Glutamatergic neuron (in vitro differentiated cells): ENCODE measurements at regions not wholly inside any gene's neighbourhood (a gene's known extent, or its start where the extent isn't known, plus 50 kb on each side); places are given as distances from the start of the nearest gene placed in this dataset.
"Not testable (repeated sequence)": the region's sequence is repeated elsewhere in the genome, so short reads cannot be mapped to it uniquely, and the experiment has no call there.

Experiments used
- DNase-seq: peaks from one replicate; pipeline ENCODE4 v3.0.0; 2022
- H3K27ac Mint-ChIP-seq: one replicate; pipeline ENCODE4 v1.8.0; 2020; ENCODE audit warnings: mild to moderate bottlenecking, mixed read lengths, inconsistent platforms; ENCODE audit not compliant: unreplicated experiment
- H3K27me3 Mint-ChIP-seq: one replicate; pipeline ENCODE4 v1.8.0; 2020; ENCODE audit warnings: mild to moderate bottlenecking, moderate library complexity, mixed read lengths, inconsistent platforms; ENCODE audit not compliant: unreplicated experiment
- H3K36me3 Mint-ChIP-seq: one replicate; pipeline ENCODE4 v1.8.0; 2020; ENCODE audit warnings: mild to moderate bottlenecking, mixed read lengths, inconsistent platforms; ENCODE audit not compliant: unreplicated experiment
- H3K4me1 Mint-ChIP-seq: one replicate; pipeline ENCODE4 v1.8.0; 2020; ENCODE audit warnings: mild to moderate bottlenecking, low read depth, mixed read lengths, inconsistent platforms; ENCODE audit not compliant: unreplicated experiment
- H3K4me3 Mint-ChIP-seq: one replicate; pipeline ENCODE4 v1.8.0; 2020; ENCODE audit warnings: mild to moderate bottlenecking, mixed read lengths, inconsistent platforms; ENCODE audit not compliant: unreplicated experiment
- H3K9me3 Mint-ChIP-seq: one replicate; pipeline ENCODE4 v1.8.0; 2020; ENCODE audit warnings: mild to moderate bottlenecking, moderate library complexity, mixed read lengths, inconsistent platforms; ENCODE audit not compliant: unreplicated experiment
- CTCF ChIP-seq: fragments of 200-600 bp; sonication (generic); IDR thresholded peaks from one replicate; pipeline ENCODE4 v1.5.0; 2021; ENCODE audit not compliant: partially characterized antibody, unreplicated experiment

DNA sequence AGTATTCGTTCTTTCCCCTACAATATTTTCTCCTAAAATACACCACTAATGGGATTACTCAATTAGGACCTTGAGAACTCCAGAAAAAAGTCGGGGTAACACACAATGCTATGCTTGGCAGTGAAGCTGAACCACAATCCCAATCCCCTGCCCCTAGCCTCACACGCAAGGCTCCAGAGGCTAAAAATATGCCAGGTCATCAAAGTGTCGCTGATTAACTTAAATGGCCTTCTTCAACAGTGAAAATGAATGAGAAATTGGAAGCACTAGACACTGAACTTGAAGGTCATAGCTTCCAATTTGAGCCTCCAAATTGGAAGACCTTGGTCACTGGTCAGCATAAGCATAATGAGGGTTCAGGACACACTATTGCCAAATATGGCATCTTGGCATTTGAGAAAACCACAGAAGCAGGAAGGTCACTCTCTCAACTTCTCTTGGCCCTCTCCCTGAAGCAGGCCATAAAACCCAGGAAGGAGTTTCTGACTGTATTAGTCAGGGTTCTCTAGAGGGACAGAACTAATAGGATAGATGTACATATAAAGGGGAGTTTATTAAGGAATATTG is 86.0 kb upstream of the SATB2 start:
- H3K4me1 Mint-ChIP-seq = no peaks in the 10 kb centered on the region
- no peak overlapping the region for H3K4me3 Mint-ChIP-seq
- H3K36me3 Mint-ChIP-seq = no peaks in the 10 kb centered on the region
- no peak overlapping the region for H3K27ac Mint-ChIP-seq
- no peaks in the 10 kb centered on the region for H3K27me3 Mint-ChIP-seq
- TF ChIP-seq CTCF = no peak
- DNase-seq = no peak
- H3K9me3 Mint-ChIP-seq = no peaks in the 10 kb centered on the region

GRCh38 chr2:199535445-199536177 is 77.9 kb upstream of the SATB2 start:
- H3K4me3 Mint-ChIP-seq = no peak overlapping the region
- H3K36me3 Mint-ChIP-seq = no peaks in the 10 kb centered on the region
- H3K27me3 Mint-ChIP-seq = no peaks in the 10 kb centered on the region
- H3K4me1 Mint-ChIP-seq = no peaks in the 10 kb centered on the region
- H3K9me3 Mint-ChIP-seq = no peaks in the 10 kb centered on the region
- TF ChIP-seq CTCF = no peak
- H3K27ac Mint-ChIP-seq = no peak overlapping the region
- no peak for DNase-seq

GRCh38 chr2:199533873-199534272 is 76.1 kb upstream of the SATB2 start:
- H3K36me3 Mint-ChIP-seq, H3K9me3 Mint-ChIP-seq, H3K4me1 Mint-ChIP-seq, H3K4me3 Mint-ChIP-seq, DNase-seq, H3K27ac Mint-ChIP-seq, H3K27me3 Mint-ChIP-seq: not testable (repeated sequence)

DNA sequence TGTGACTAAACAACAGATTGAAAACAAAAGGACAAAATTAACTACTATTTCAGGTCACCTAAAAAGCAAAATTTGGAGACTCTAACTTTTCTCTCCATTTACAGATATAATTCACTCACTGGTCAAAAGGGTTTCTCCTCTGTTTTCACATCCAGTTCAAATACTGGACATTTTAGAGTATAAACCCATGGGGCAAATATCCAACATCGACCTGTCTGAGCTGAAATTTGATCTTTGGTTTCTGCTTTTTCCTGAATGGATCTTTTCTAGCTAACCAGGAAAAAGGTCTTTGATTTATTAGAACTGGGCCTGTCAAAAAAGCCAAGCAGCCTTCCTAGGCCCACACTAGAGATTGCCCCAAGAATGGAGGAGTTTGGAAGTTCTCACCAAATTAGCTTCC is 69.3 kb upstream of the SATB2 start:
- Mint-ChIP-seq H3K9me3 (no peaks in the 10 kb centered on the region), H3K4me1 (no peaks in the 10 kb centered on the region), H3K27me3 (no peaks in the 10 kb centered on the region), H3K36me3 (no peaks in the 10 kb centered on the region), H3K4me3 (no peak overlapping the region), H3K27ac (no peak overlapping the region)
- DNase-seq = no peak
- TF ChIP-seq CTCF = no peak

DNA sequence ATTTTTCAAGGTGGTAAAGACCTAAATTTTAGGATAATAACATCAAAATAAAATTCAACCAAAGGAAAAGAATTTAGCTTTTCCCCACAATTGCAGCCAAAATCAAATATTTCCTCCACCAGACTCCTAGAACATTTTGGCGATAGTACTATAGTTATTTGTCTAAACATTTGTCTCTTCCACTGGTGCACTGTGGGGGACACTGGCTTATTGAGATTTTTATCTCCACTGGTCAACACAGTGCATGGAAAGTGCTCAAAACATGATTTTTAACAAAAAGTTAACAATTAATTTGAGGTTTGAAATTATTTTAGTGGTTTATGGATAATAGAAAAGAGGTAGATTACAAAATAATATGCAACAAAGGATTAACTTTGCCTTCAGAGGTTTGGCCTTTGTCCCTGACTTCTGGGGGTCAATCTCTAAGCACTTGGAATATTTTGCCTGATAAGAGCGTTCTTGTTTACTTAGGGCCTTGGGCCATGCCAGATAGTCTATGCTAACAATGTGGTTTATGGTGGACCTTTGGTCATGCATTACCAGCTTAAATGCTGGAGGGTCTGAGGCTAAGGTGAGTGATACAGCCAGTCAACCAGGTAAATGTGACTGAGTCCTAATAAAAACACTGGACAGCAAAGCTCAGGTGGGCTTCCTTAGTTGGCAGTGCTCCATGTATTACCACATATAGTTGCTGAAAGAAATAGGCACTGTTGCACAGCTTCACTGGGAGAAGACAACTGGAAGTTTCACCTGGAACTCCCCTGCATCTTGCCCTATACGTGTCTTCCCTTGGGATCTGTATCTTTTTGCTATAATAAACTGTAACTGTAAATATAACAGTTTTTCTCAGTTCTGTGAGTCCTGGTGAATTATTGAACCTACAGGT is 67.2 kb upstream of the SATB2 start:
- H3K4me3 Mint-ChIP-seq = no peak overlapping the region
- no peaks in the 10 kb centered on the region for H3K9me3 Mint-ChIP-seq
- no peak for DNase-seq
- no peaks in the 10 kb centered on the region for H3K27me3 Mint-ChIP-seq
- H3K36me3 Mint-ChIP-seq = no peaks in the 10 kb centered on the region
- TF ChIP-seq CTCF = no peak
- no peak overlapping the region for H3K27ac Mint-ChIP-seq
- no peaks in the 10 kb centered on the region for H3K4me1 Mint-ChIP-seq
